Keratinocyte (primary cell): ENCODE measurements at regions not wholly inside any gene's neighbourhood (a gene's known extent, or its start where the extent isn't known, plus 50 kb on each side); places are given as distances from the start of the nearest gene placed in this dataset.

ENCODE experiments used
- CTCF ChIP-seq, 3 experiments: IDR thresholded peaks in 1 of 3; conservative IDR thresholded peaks in 1 of 3; optimal IDR thresholded peaks in 1 of 3; 2 replicates in 2 of 3; 3 replicates in 1 of 3; pipeline versions ENCODE3 to v1.5.1; 2011; ENCODE audit warnings: low read length in 3 of 3, mild to moderate bottlenecking in 3 of 3, moderate library complexity in 2 of 3, control low read depth in 1 of 3, inconsistent platforms in 1 of 3; ENCODE audit not compliant: insufficient read depth in 2 of 3; ENCODE audit errors: extremely low read depth in 1 of 3
- EZH2 ChIP-seq: IDR thresholded peaks from one replicate; pipeline ENCODE4 v1.6.1; 2012; ENCODE audit warnings: inconsistent platforms, mild to moderate bottlenecking, low read length, moderate library complexity

DNA sequence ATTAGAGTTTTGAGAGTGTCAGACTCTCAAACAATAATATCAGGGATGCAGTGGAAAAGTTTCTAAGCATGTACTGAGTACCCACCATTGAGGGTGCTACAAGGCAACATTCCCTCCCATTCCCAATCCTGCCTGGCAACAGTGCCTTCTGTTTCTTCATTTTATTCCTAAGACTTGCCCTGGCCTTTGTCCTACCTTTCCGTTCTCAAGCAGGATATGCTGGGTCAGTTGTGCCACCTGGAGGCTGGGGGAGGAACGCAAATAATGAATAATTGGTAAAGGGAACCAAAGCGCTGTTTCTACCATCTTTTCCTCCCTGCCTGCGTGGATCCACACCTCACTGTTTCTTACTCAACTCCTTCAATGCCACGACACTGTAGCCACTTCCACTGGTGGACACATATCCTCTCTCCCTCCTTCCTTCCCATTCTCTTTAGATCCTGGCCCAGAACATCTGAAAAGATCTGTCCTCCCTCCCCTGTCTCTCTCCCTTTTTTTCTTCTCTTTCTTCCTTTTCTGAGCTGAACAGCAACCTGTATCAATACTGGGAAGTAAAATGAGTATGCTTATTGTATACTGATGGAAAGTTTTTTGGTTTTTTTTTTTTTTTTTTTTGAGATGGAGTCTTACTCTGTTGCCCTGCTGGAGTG is 149.5 kb downstream of the C9orf152 start:
- TF ChIP-seq CTCF (optimal IDR thresholded peaks at IDR 0.05 in 1 of 3, IDR thresholded peaks at IDR 0.05 in 1 of 3, conservative IDR thresholded peaks at IDR 0.05 in 1 of 3; ENCODE audit: extremely low read depth in 1 of 3, insufficient read depth in 2 of 3, low read length in 3 of 3), result peak; percentile 70 to 86 (median 80)
- TF ChIP-seq EZH2, result no peak
